GM23338 (cell line): ENCODE measurements at regions not wholly inside any gene's neighbourhood (a gene's known extent, or its start where the extent isn't known, plus 50 kb on each side); places are given as distances from the start of the nearest gene placed in this dataset.

Source experiments
- ATAC-seq: fragments of 200-7000 bp; cut with Tn5 transposase; 3 replicates; pipeline ENCODE4 v1.9.1; 2020
- DNase-seq: peaks from one replicate; pipeline ENCODE4 v3.0.0-alpha.2; 2015; ENCODE audit warnings: low spot score
- H2AFZ ChIP-seq: fragments of 200-600 bp; sonication (generic); 2 replicates; pipeline ENCODE4 v1.8.0; 2016; ENCODE audit warnings: antibody characterized with exemption, mild to moderate bottlenecking, moderate library complexity
- H3F3A ChIP-seq: fragments of 200-600 bp; sonication (generic); replicated peaks from 2 replicates; pipeline ENCODE4 v1.8.0; 2017; ENCODE audit warnings: antibody characterized with exemption, mixed run types, low read depth
- H3K27ac ChIP-seq: fragments of 200-600 bp; sonication (generic); 2 replicates; pipeline ENCODE4 v1.6.1; 2016; ENCODE audit warnings: low read depth
- H3K27me3 ChIP-seq: fragments of 200-600 bp; sonication (generic); 2 replicates; pipeline ENCODE4 v1.8.0; 2016; ENCODE audit warnings: mild to moderate bottlenecking, mixed run types, moderate library complexity; ENCODE audit not compliant: insufficient read depth
- H3K36me3 ChIP-seq: fragments of 200-600 bp; sonication (generic); 2 replicates; pipeline ENCODE4 v1.8.0; 2016; ENCODE audit warnings: mild to moderate bottlenecking; ENCODE audit not compliant: insufficient read depth
- H3K4me1 ChIP-seq: fragments of 200-600 bp; sonication (generic); 2 replicates; pipeline ENCODE4 v1.8.0; 2016; ENCODE audit warnings: mild to moderate bottlenecking, moderate library complexity; ENCODE audit not compliant: insufficient read depth
- H3K4me2 ChIP-seq: fragments of 200-600 bp; sonication (generic); 2 replicates; pipeline ENCODE4 v1.7.1; 2017; ENCODE audit warnings: mixed run types
- H3K4me3 ChIP-seq: fragments of 200-600 bp; sonication (generic); 2 replicates; pipeline ENCODE4 v1.6.1; 2016; ENCODE audit warnings: mixed run types
- H3K79me2 ChIP-seq: fragments of 200-600 bp; sonication (generic); replicated peaks from 2 replicates; pipeline ENCODE4 v1.8.0; 2017; ENCODE audit warnings: mild to moderate bottlenecking; ENCODE audit not compliant: insufficient read depth
- H3K9me2 ChIP-seq: fragments of 200-600 bp; sonication (generic); 2 replicates; pipeline ENCODE4 v1.8.0; 2017; ENCODE audit not compliant: insufficient read depth
- H4K20me1 ChIP-seq: fragments of 200-600 bp; sonication (generic); replicated peaks from 2 replicates; pipeline ENCODE4 v1.8.0; 2017; ENCODE audit warnings: mild to moderate bottlenecking; ENCODE audit not compliant: insufficient read depth
- H3K27ac Mint-ChIP-seq: 2 replicates; pipeline ENCODE4 v1.8.0; 2020; ENCODE audit warnings: inconsistent platforms, mild to moderate bottlenecking, moderate library complexity, mixed read lengths
- H3K27me3 Mint-ChIP-seq: 3 replicates; pipeline ENCODE4 v1.8.0; 2022; ENCODE audit warnings: low read depth, mild to moderate bottlenecking, moderate library complexity, mixed read lengths, inconsistent platforms; ENCODE audit not compliant: insufficient read depth, poor library complexity
- H3K36me3 Mint-ChIP-seq: 3 replicates; pipeline ENCODE4 v1.8.0; 2021; ENCODE audit warnings: low read depth, mild to moderate bottlenecking, inconsistent platforms, moderate library complexity, mixed read lengths
- H3K4me1 Mint-ChIP-seq: 3 replicates; pipeline ENCODE4 v1.8.0; 2020; ENCODE audit warnings: mild to moderate bottlenecking, inconsistent platforms, mixed read lengths
- H3K4me3 Mint-ChIP-seq: 3 replicates; pipeline ENCODE4 v1.8.0; 2021; ENCODE audit warnings: moderate library complexity, mild to moderate bottlenecking, inconsistent platforms, mixed read lengths
- H3K9me3 Mint-ChIP-seq: 3 replicates; pipeline ENCODE4 v1.8.0; 2020; ENCODE audit warnings: moderate library complexity, mild to moderate bottlenecking, inconsistent platforms, mixed read lengths
- CREB1 ChIP-seq: fragments of 250-450 bp; sonication (Bioruptor Pico); IDR thresholded peaks from 2 replicates; pipeline ENCODE4 v1.5.0; 2020; ENCODE audit warnings: low read depth, mild to moderate bottlenecking, moderate library complexity
- EZH2 ChIP-seq: fragments of 200-600 bp; sonication (generic); IDR thresholded peaks from one replicate; pipeline ENCODE4 v1.8.0; 2017; ENCODE audit warnings: antibody characterized with exemption, mild to moderate bottlenecking, low read depth; ENCODE audit not compliant: unreplicated experiment
- EZH2phosphoT487 ChIP-seq: fragments of 200-600 bp; sonication (generic); IDR thresholded peaks from one replicate; pipeline ENCODE4 v1.8.1; 2018; ENCODE audit warnings: antibody characterized with exemption; ENCODE audit not compliant: unreplicated experiment
- STAT1 ChIP-seq: IDR thresholded peaks from one replicate; pipeline ENCODE4 v1.6.1; 2016; ENCODE audit warnings: antibody characterized with exemption; ENCODE audit not compliant: unreplicated experiment
- ZNF114 ChIP-seq: fragments of 250-450 bp; sonication (Bioruptor Pico); IDR thresholded peaks from 2 replicates; pipeline ENCODE4 v1.5.0; 2020; ENCODE audit warnings: mild to moderate bottlenecking, moderate library complexity
- TF ChIP-seq, protein P1 (sequence below), 2 experiments: fragments of 200-600 bp in 1 of 2; sonication (generic) in 1 of 2; conservative IDR thresholded peaks; 2 replicates each; pipeline versions ENCODE4 v1.5.1 to v1.6.1; 2016 to 2017; ENCODE audit warnings: antibody characterized with exemption in 2 of 2, low read depth in 2 of 2, mild to moderate bottlenecking in 2 of 2, moderate library complexity in 1 of 2
- TF ChIP-seq, protein P2 (sequence below): IDR thresholded peaks from 2 replicates; pipeline ENCODE4 v1.6.1; 2016; ENCODE audit warnings: antibody characterized with exemption

DNA sequence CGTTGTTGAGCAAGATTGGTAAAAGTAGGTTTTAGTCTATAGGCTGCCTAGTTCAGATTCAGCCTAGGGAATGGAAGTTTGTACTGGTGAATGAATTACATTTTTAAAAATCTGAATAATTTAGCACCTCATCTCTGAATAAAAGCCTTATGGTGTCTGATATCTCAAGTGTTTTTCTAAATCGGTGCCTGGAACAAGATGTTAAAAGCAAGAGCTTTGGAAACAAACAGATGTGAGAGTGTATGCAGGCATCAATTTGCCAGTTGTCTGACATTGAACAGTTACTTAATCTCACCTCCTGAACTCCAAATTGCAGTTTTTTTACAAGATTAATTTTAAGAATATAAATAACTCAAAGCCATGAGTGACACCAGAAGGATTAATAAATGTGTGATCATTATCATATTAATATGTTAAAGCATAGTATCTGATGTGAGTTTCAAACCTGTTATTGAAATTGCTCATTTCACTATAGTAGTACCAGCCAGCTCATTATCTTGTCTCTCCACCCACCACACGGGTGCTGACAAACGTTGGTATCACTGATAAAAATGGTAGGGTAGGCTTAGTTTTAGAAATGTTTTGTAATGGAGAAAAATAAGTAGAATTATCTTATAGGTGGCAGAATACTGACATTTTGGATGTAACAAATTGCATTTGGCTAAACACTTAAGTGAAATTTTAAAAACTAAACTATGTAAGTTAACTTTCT, 157.3 kb downstream of the FAM83B start:
- H3K4me1 ChIP-seq, result no peaks in the 10 kb centered on the region
- H3K4me3 Mint-ChIP-seq, result no peak overlapping the region
- no peak for DNase-seq
- ATAC-seq, result no peak
- no peaks in the 10 kb centered on the region for H3F3A ChIP-seq
- H3K4me3 ChIP-seq, result no peak overlapping the region
- H3K9me2 ChIP-seq, result peaks cover 3% of the 10 kb centered on the region; the same call in 1 of the 2 replicates
- H3K36me3 ChIP-seq, result no peaks in the 10 kb centered on the region
- no peaks in the 10 kb centered on the region; the same call in 2 of the 3 replicates for H3K9me3 Mint-ChIP-seq
- H3K36me3 Mint-ChIP-seq, result no peaks in the 10 kb centered on the region
- H3K27ac ChIP-seq, result no peak overlapping the region
- no peak for TF ChIP-seq ZNF114
- no peak for TF ChIP-seq CREB1 (CRISPR knock-in tag)
- H3K27me3 ChIP-seq, result no peaks in the 10 kb centered on the region
- no peak overlapping the region for H2AFZ ChIP-seq
- H3K4me1 Mint-ChIP-seq, result no peaks in the 10 kb centered on the region
- H3K4me2 ChIP-seq, result no peak overlapping the region
- H4K20me1 ChIP-seq, result no peaks in the 10 kb centered on the region
- H3K79me2 ChIP-seq, result no peaks in the 10 kb centered on the region
- no peak overlapping the region for H3K27ac Mint-ChIP-seq
- no peaks in the 10 kb centered on the region for H3K27me3 Mint-ChIP-seq

DNA sequence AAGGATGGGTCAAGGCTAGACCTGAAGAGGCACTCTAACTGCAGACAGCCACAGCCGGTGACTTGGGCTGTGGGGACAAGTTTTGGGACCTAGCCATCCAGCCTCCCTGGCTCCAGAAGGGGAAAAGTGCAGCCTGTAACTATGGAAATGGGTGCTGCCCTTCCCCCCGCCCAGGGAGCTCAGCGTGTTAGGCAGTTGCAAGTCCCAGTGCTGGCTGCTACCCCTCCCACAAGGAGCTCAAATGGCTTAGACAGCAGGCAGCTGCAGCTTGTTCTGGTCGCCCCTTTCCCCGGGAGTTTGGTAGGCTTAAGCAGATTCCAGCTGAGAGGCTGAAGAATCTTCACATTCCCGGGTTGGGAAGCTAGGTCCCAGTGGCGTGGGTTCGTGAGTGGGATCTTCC, 162.6 kb downstream of the FAM83B start:
- no peaks in the 10 kb centered on the region for H3K27me3 Mint-ChIP-seq
- no peaks in the 10 kb centered on the region for H3K27me3 ChIP-seq
- peak overlapping the region; percentile 48; the same call in 1 of the 2 replicates for H2AFZ ChIP-seq
- TF ChIP-seq STAT1 (no peak), EZH2 (no peak), ZNF114 (no peak), EZH2phosphoT487 (no peak)
- TF ChIP-seq, protein P1, sequence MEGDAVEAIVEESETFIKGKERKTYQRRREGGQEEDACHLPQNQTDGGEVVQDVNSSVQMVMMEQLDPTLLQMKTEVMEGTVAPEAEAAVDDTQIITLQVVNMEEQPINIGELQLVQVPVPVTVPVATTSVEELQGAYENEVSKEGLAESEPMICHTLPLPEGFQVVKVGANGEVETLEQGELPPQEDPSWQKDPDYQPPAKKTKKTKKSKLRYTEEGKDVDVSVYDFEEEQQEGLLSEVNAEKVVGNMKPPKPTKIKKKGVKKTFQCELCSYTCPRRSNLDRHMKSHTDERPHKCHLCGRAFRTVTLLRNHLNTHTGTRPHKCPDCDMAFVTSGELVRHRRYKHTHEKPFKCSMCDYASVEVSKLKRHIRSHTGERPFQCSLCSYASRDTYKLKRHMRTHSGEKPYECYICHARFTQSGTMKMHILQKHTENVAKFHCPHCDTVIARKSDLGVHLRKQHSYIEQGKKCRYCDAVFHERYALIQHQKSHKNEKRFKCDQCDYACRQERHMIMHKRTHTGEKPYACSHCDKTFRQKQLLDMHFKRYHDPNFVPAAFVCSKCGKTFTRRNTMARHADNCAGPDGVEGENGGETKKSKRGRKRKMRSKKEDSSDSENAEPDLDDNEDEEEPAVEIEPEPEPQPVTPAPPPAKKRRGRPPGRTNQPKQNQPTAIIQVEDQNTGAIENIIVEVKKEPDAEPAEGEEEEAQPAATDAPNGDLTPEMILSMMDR (conservative IDR thresholded peaks at IDR 0.05; ENCODE audit: low read depth in 2 of 2), result no peak
- TF ChIP-seq, protein P2, sequence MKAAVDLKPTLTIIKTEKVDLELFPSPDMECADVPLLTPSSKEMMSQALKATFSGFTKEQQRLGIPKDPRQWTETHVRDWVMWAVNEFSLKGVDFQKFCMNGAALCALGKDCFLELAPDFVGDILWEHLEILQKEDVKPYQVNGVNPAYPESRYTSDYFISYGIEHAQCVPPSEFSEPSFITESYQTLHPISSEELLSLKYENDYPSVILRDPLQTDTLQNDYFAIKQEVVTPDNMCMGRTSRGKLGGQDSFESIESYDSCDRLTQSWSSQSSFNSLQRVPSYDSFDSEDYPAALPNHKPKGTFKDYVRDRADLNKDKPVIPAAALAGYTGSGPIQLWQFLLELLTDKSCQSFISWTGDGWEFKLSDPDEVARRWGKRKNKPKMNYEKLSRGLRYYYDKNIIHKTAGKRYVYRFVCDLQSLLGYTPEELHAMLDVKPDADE, result no peak
- H3K9me2 ChIP-seq, result peaks cover 3% of the 10 kb centered on the region; the same call in 1 of the 2 replicates
- DNase-seq (peak; percentile 23), ATAC-seq (peak; percentile 73)
- H3K4me1 Mint-ChIP-seq, result no peaks in the 10 kb centered on the region
- no peaks in the 10 kb centered on the region for H3K4me1 ChIP-seq
- no peaks in the 10 kb centered on the region for H3K79me2 ChIP-seq
- H3K4me3 ChIP-seq, result no peak overlapping the region
- H3K4me2 ChIP-seq, result no peak overlapping the region
- no peaks in the 10 kb centered on the region for H3K36me3 ChIP-seq
- no peaks in the 10 kb centered on the region; the same call in 2 of the 3 replicates for H3K9me3 Mint-ChIP-seq
- H3K4me3 Mint-ChIP-seq, result no peak overlapping the region
- H3F3A ChIP-seq, result no peaks in the 10 kb centered on the region
- no peaks in the 10 kb centered on the region for H3K36me3 Mint-ChIP-seq
- no peaks in the 10 kb centered on the region for H4K20me1 ChIP-seq
- no peak overlapping the region for H3K27ac ChIP-seq
- no peak overlapping the region for H3K27ac Mint-ChIP-seq
